22Rv1 (cell line): ENCODE measurements at regions not wholly inside any gene's neighbourhood (a gene's known extent, or its start where the extent isn't known, plus 50 kb on each side); places are given as distances from the start of the nearest gene placed in this dataset.
"Not testable (repeated sequence)": the region's sequence is repeated elsewhere in the genome, so short reads cannot be mapped to it uniquely, and the experiment has no call there.

Experiments
- ZFX ChIP-seq: fragments of 450-650 bp; IDR thresholded peaks from 2 replicates; pipeline ENCODE4 v1.6.1; 2017; ENCODE audit warnings: antibody characterized with exemption, borderline replicate concordance
- TF ChIP-seq, protein P1 (sequence below): fragments of 450-650 bp; IDR thresholded peaks from 2 replicates; pipeline ENCODE4 v1.5.1; 2017; ENCODE audit warnings: mild to moderate bottlenecking

DNA sequence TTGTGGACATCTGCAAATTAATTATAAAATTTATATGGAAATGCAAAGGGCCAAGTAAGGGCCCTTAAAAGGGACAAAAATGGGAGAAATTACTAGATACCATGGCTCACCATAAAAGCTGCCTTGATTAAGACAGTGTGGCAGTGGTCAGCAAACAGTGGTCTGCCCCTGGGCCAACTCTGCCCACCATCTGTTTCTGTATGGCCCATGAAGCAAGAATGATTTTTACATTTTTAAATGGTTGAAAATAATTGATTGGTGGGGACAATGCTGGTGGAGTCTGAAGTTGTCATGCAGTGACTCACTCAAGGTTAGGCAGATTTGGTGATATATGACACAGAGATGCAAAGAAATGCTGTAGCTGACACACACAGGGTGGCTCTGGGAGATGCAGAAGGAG, 295.6 kb downstream of the RTP5 start:
- TF ChIP-seq, protein P1, sequence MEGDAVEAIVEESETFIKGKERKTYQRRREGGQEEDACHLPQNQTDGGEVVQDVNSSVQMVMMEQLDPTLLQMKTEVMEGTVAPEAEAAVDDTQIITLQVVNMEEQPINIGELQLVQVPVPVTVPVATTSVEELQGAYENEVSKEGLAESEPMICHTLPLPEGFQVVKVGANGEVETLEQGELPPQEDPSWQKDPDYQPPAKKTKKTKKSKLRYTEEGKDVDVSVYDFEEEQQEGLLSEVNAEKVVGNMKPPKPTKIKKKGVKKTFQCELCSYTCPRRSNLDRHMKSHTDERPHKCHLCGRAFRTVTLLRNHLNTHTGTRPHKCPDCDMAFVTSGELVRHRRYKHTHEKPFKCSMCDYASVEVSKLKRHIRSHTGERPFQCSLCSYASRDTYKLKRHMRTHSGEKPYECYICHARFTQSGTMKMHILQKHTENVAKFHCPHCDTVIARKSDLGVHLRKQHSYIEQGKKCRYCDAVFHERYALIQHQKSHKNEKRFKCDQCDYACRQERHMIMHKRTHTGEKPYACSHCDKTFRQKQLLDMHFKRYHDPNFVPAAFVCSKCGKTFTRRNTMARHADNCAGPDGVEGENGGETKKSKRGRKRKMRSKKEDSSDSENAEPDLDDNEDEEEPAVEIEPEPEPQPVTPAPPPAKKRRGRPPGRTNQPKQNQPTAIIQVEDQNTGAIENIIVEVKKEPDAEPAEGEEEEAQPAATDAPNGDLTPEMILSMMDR = not testable (repeated sequence)
- TF ChIP-seq ZFX = not testable (repeated sequence)
